ENCODE measurements at regions not wholly inside any gene's neighbourhood (a gene's known extent, or its start where the extent isn't known, plus 50 kb on each side); places are given as distances from the start of the nearest gene placed in this dataset.
"Not testable (repeated sequence)": the region's sequence is repeated elsewhere in the genome, so short reads cannot be mapped to it uniquely, and the experiment has no call there.

- not testable (repeated sequence) for H3K27me3 ChIP-seq (ENCODE audit: control insufficient read depth, insufficient read depth, low read length); H3K4me3 ChIP-seq (ENCODE audit: low read depth, low read length); H3K36me3 ChIP-seq (ENCODE audit: control insufficient read depth, insufficient read depth, low read length); FAIRE-seq; DNase-seq (ENCODE audit: low read depth)
These were observed 63.1 kb upstream of the ZNF658 start for GRCh38 chr9:66837242-66837937.
